Psoas muscle (tissue), 7 donors: ENCODE measurements at regions not wholly inside any gene's neighbourhood (a gene's known extent, or its start where the extent isn't known, plus 50 kb on each side); places are given as distances from the start of the nearest gene placed in this dataset.
A peak's percentile ranks its signal among the peaks of the same experiment; 100 is the strongest.

ENCODE experiments used
- ATAC-seq, 4 donors: fragments of 200-7000 bp; cut with Tn5 transposase; one replicate each; pipeline ENCODE4 v1.9.1; 2020; ENCODE audit warnings: moderate library complexity in 3 of 4, mild to moderate bottlenecking in 2 of 4
- DNase-seq, 2 donors: peaks; one replicate each; pipeline ENCODE4 v3.0.0-alpha.2; 2020
- H3K27ac ChIP-seq: fragments of 200-600 bp; one replicate; pipeline ENCODE4 v1.8.0; 2022
- H3K27me3 ChIP-seq, 3 donors: fragments of 200-600 bp in 1 of 3; one replicate each; pipeline versions ENCODE4 v1.6.1 to v1.8.0; 2013 to 2022; ENCODE audit warnings: low read length in 2 of 3, mild to moderate bottlenecking in 2 of 3, moderate library complexity in 1 of 3; ENCODE audit not compliant: insufficient read depth in 3 of 3
- H3K36me3 ChIP-seq, 2 donors: fragments of 200-600 bp in 1 of 2; one replicate each; pipeline versions ENCODE4 v1.6.1 to v1.8.0; 2013 to 2022; ENCODE audit warnings: low read depth in 1 of 2, mild to moderate bottlenecking in 1 of 2, moderate library complexity in 1 of 2; ENCODE audit not compliant: insufficient read depth in 1 of 2
- H3K4me1 ChIP-seq: fragments of 200-600 bp; one replicate; pipeline ENCODE4 v1.8.0; 2022
- H3K4me3 ChIP-seq: fragments of 200-600 bp; one replicate; pipeline ENCODE4 v1.8.0; 2022; ENCODE audit warnings: mild to moderate bottlenecking
- H3K9me3 ChIP-seq: fragments of 200-600 bp; one replicate; pipeline ENCODE4 v1.8.0; 2022
- CTCF ChIP-seq: fragments of 200-600 bp; IDR thresholded peaks from one replicate; pipeline ENCODE4 v1.8.0; 2022; ENCODE audit warnings: antibody characterized with exemption
- WGBS, 3 donors: extraction: QIAGEN DNeasy Blood & Tissue Kit; methylation state at CpG; one replicate each; pipeline versions ENCODE4 v1.1.6 to v1.1.7; 2013; 5-methylcytosine and 5-hydroxymethylcytosine counted together
- intact Hi-C, 2 donors: fragments of 100-400 bp; cut with DNase I; formaldehyde crosslinking; loops; one replicate each; pipeline versions ENCODE4 v1.11.0 to v1.14.2; 2022
- donor health status: healthy with polysubstance abuse.
- donor health status: DM: no; HTN: no; CAD: no; lungs with moderate emphysema.
- donor health status: Bipolar disorder and iron deficiency.
- donor health status: healthy.
- donor health status: DM: yes; HTN: yes; CAD: no.
- donor health status: DM: no; HTN: no; CAD: no.
- donor health status: DM: yes; HTN: yes; CAD: no.

GRCh38 chr9:89999534-90000370, 394.9 kb downstream of the GADD45G start:
- TF ChIP-seq CTCF, result no peak
- intact Hi-C loops, result loop anchor here (2.0 to 10.0 kb wide), 5 partner anchors 25 to 397 kb away; partner anchors contain the start of gene GADD45G (in 1 of the 2)
- peak; percentile 88 to 95 (median 92) for ATAC-seq
- peak overlapping the region; percentile 17 for H3K4me3 ChIP-seq
- no peaks in the 10 kb centered on the region for H3K9me3 ChIP-seq
- H3K4me1 ChIP-seq, result peaks cover 52% of the 10 kb centered on the region
- H3K27ac ChIP-seq, result peak overlapping the region; percentile 82
- peak; percentile 67 to 87 for DNase-seq
- no peaks in the 10 kb centered on the region for H3K36me3 ChIP-seq
- WGBS, 3 donors, result 9 to 21% (median 11%) methylated on average over 12 of the region's 12 CpGs
- no peaks in the 10 kb centered on the region for H3K27me3 ChIP-seq

- ATAC-seq (peak in 2 of 4 donors; percentile 23 to 39), DNase-seq (no peak)
- Histone ChIP-seq H3K4me1 (peaks cover 52% of the 10 kb centered on the region), H3K9me3 (no peaks in the 10 kb centered on the region), H3K4me3 (no peak overlapping the region), H3K27ac (peak overlapping the region; percentile 82), H3K27me3 (no peaks in the 10 kb centered on the region), H3K36me3 (no peaks in the 10 kb centered on the region)
- TF ChIP-seq CTCF, result no peak
- 20% methylated on average over 7 of the region's 7 CpGs for WGBS, 3 donors
- intact Hi-C loops, result loop anchor here (2.0 to 10.0 kb wide), 5 partner anchors 24 to 398 kb away; partner anchors contain the start of gene GADD45G (in 1 of the 2)
Measured at GRCh38 chr9:90000925-90001324, 396.1 kb downstream of the GADD45G start.

GRCh38 chr9:90001747-90002146, 396.9 kb downstream of the GADD45G start:
- Histone ChIP-seq H3K4me3 (no peak overlapping the region), H3K9me3 (no peaks in the 10 kb centered on the region), H3K36me3 (no peaks in the 10 kb centered on the region), H3K4me1 (peaks cover 52% of the 10 kb centered on the region), H3K27ac (peak overlapping the region; percentile 82), H3K27me3 (no peaks in the 10 kb centered on the region)
- TF ChIP-seq CTCF, result no peak
- ATAC-seq (no peak), DNase-seq (no peak)
- intact Hi-C loops, result loop anchor here (2.0 to 10.0 kb wide), 5 partner anchors 23 to 399 kb away; partner anchors contain the start of gene GADD45G (in 1 of the 2)
- WGBS, 3 donors, result 49 to 64% (median 51%) methylated on average over 7 of the region's 7 CpGs

GRCh38 chr9:90002397-90003271, 397.8 kb downstream of the GADD45G start:
- Histone ChIP-seq H3K9me3 (no peaks in the 10 kb centered on the region), H3K4me3 (no peak overlapping the region), H3K27me3 (no peaks in the 10 kb centered on the region), H3K4me1 (peaks cover 52% of the 10 kb centered on the region), H3K36me3 (no peaks in the 10 kb centered on the region), H3K27ac (peak overlapping the region; percentile 46)
- DNase-seq (no peak), ATAC-seq (peak in 3 of 4 donors; percentile 26 to 54 (median 45))
- intact Hi-C loops, result loop anchor here (5.0 to 10.0 kb wide), 3 partner anchors 95 to 398 kb away; partner anchors contain the start of gene GADD45G (in 1 of the 2)
- TF ChIP-seq CTCF, result no peak
- WGBS, 3 donors, result 21 to 33% (median 22%) methylated on average over 9 of the region's 9 CpGs
